H9 (cell line): ENCODE measurements at regions not wholly inside any gene's neighbourhood (a gene's known extent, or its start where the extent isn't known, plus 50 kb on each side); places are given as distances from the start of the nearest gene placed in this dataset.

ENCODE experiments used
- DNase-seq: peaks from one replicate; pipeline ENCODE4 v3.0.0-alpha.2; 2017
- H2AFZ ChIP-seq: one replicate; pipeline ENCODE4 v1.6.1; 2013; ENCODE audit warnings: mild to moderate bottlenecking, low read length, control low read depth, moderate library complexity
- H2AK5ac ChIP-seq: 2 replicates; pipeline ENCODE4 v1.6.1; 2013; ENCODE audit warnings: low read length, control low read depth, mixed read lengths; ENCODE audit not compliant: insufficient read length
- H2BK120ac ChIP-seq: one replicate; pipeline ENCODE4 v1.6.1; 2013; ENCODE audit warnings: low read depth, mild to moderate bottlenecking, low read length, control low read depth, inconsistent platforms; ENCODE audit not compliant: poor library complexity, severe bottlenecking
- H2BK12ac ChIP-seq: 2 replicates; pipeline ENCODE4 v1.6.1; 2013; ENCODE audit warnings: low read length, control low read depth, mixed read lengths, low read depth; ENCODE audit not compliant: insufficient read length
- H2BK15ac ChIP-seq: 2 replicates; pipeline ENCODE4 v1.6.1; 2013; ENCODE audit warnings: low read depth, low read length, control low read depth
- H2BK20ac ChIP-seq: one replicate; pipeline ENCODE4 v1.6.1; 2013; ENCODE audit warnings: low read depth, mild to moderate bottlenecking, low read length, control low read depth, inconsistent platforms; ENCODE audit not compliant: poor library complexity, severe bottlenecking
- H2BK5ac ChIP-seq: 2 replicates; pipeline ENCODE4 v1.6.1; 2013; ENCODE audit warnings: low read length, control low read depth, mixed read lengths; ENCODE audit not compliant: insufficient read length
- H3K14ac ChIP-seq: 2 replicates; pipeline ENCODE4 v1.6.1; 2013; ENCODE audit warnings: low read length, control low read depth; ENCODE audit not compliant: insufficient read depth
- H3K18ac ChIP-seq: 2 replicates; pipeline ENCODE4 v1.6.1; 2013; ENCODE audit warnings: low read depth, mild to moderate bottlenecking, mixed read lengths, low read length, control low read depth; ENCODE audit not compliant: insufficient read length
- H3K23ac ChIP-seq: 2 replicates; pipeline ENCODE4 v1.6.1; 2013; ENCODE audit warnings: low read length, control low read depth, mixed read lengths, low read depth; ENCODE audit not compliant: insufficient read length
- H3K23me2 ChIP-seq: 2 replicates; pipeline ENCODE4 v1.6.1; 2013; ENCODE audit warnings: low read depth, mild to moderate bottlenecking, mixed read lengths, low read length, control low read depth; ENCODE audit not compliant: insufficient read length, poor library complexity, severe bottlenecking
- H3K27ac ChIP-seq: 2 replicates; pipeline ENCODE4 v1.5.1; 2013; ENCODE audit warnings: low read length, control low read depth, mixed read lengths, low read depth; ENCODE audit not compliant: insufficient read length
- H3K27me3 ChIP-seq: 2 replicates; pipeline ENCODE4 v1.6.1; 2013; ENCODE audit warnings: low read length, control low read depth, inconsistent platforms; ENCODE audit not compliant: insufficient read depth
- H3K4ac ChIP-seq: 2 replicates; pipeline ENCODE4 v1.6.1; 2013; ENCODE audit warnings: low read depth, mild to moderate bottlenecking, control low read depth, inconsistent platforms, low read length, moderate library complexity
- H3K4me1 ChIP-seq: 2 replicates; pipeline ENCODE4 v1.6.1; 2013; ENCODE audit warnings: low read length, control low read depth, inconsistent platforms; ENCODE audit not compliant: insufficient read depth
- H3K4me2 ChIP-seq: 2 replicates; pipeline ENCODE4 v1.6.1; 2013; ENCODE audit warnings: low read length, control low read depth, mixed read lengths; ENCODE audit not compliant: insufficient read length, insufficient read depth
- H3K56ac ChIP-seq: 2 replicates; pipeline ENCODE4 v1.6.1; 2013; ENCODE audit warnings: low read depth, mild to moderate bottlenecking, mixed read lengths, low read length, control low read depth; ENCODE audit not compliant: insufficient read length
- H3K79me1 ChIP-seq: 2 replicates; pipeline ENCODE4 v1.6.1; 2013; ENCODE audit warnings: low read depth, mild to moderate bottlenecking, moderate library complexity, low read length, control low read depth, inconsistent platforms; ENCODE audit not compliant: insufficient read depth, poor library complexity, severe bottlenecking
- H3K79me2 ChIP-seq: 2 replicates; pipeline ENCODE4 v1.6.1; 2013; ENCODE audit warnings: low read length, control low read depth, inconsistent platforms; ENCODE audit not compliant: insufficient read depth
- H3K9ac ChIP-seq: 2 replicates; pipeline ENCODE4 v1.6.1; 2013; ENCODE audit warnings: low read length, control low read depth, mixed read lengths; ENCODE audit not compliant: insufficient read length; ENCODE audit errors: extremely low read depth
- H3K9me3 ChIP-seq: one replicate; pipeline ENCODE4 v1.6.1; 2013; ENCODE audit warnings: low read depth, low read length, inconsistent platforms; ENCODE audit not compliant: control insufficient read depth
- H3T11ph ChIP-seq: one replicate; pipeline ENCODE4 v1.6.1; 2013; ENCODE audit warnings: mild to moderate bottlenecking, low read length, control low read depth, inconsistent platforms
- H4K20me1 ChIP-seq: one replicate; pipeline ENCODE4 v1.6.1; 2013; ENCODE audit not compliant: control insufficient read depth, insufficient read length, insufficient read depth
- H4K5ac ChIP-seq: 2 replicates; pipeline ENCODE4 v1.6.1; 2013; ENCODE audit warnings: low read depth, mild to moderate bottlenecking, mixed read lengths, low read length, control low read depth; ENCODE audit not compliant: insufficient read length
- H4K8ac ChIP-seq: replicated peaks from 2 replicates; pipeline ENCODE4 v1.6.1; 2013; ENCODE audit warnings: low read length, control low read depth, mixed read lengths, low read depth; ENCODE audit not compliant: insufficient read length
- H4K91ac ChIP-seq: 2 replicates; pipeline ENCODE4 v1.6.1; 2013; ENCODE audit warnings: low read depth, mild to moderate bottlenecking, moderate library complexity, mixed read lengths, low read length, control low read depth; ENCODE audit not compliant: insufficient read length
- H3K27ac Mint-ChIP-seq, 3 experiments: 2 replicates in 2 of 3; 3 replicates in 1 of 3; pipeline ENCODE4 v1.8.0; 2020 to 2021; ENCODE audit warnings: mixed read lengths in 3 of 3, mild to moderate bottlenecking in 1 of 3, moderate library complexity in 1 of 3
- H3K27me3 Mint-ChIP-seq: 2 replicates; pipeline ENCODE4 v1.8.0; 2021; ENCODE audit warnings: low read depth, mild to moderate bottlenecking, moderate library complexity, mixed read lengths
- H3K36me3 Mint-ChIP-seq, 3 experiments: 2 replicates in 2 of 3; 3 replicates in 1 of 3; pipeline ENCODE4 v1.8.0; 2020 to 2021; ENCODE audit warnings: low read depth in 3 of 3, mixed read lengths in 3 of 3; ENCODE audit not compliant: insufficient read depth in 1 of 3
- H3K4me1 Mint-ChIP-seq, 2 experiments: 2 replicates each; pipeline ENCODE4 v1.8.0; 2020; ENCODE audit warnings: mixed read lengths in 2 of 2
- H3K4me3 Mint-ChIP-seq, 2 experiments: 2 replicates in 1 of 2; 3 replicates in 1 of 2; pipeline ENCODE4 v1.8.0; 2020 to 2021; ENCODE audit warnings: mild to moderate bottlenecking in 2 of 2, mixed read lengths in 2 of 2, moderate library complexity in 1 of 2
- H3K9me3 Mint-ChIP-seq, 2 experiments: 2 replicates in 1 of 2; 3 replicates in 1 of 2; pipeline ENCODE4 v1.8.0; 2020; ENCODE audit warnings: mild to moderate bottlenecking in 2 of 2, mixed read lengths in 2 of 2, moderate library complexity in 1 of 2
- WGBS: extraction: QIAGEN DNeasy Blood & Tissue Kit; methylation state at CpG from one replicate; pipeline ENCODE4 v1.1.7; 2013; ENCODE audit warnings: missing lambda C conversion rate, low lambda C conversion rate, mixed read lengths; ENCODE audit not compliant: insufficient read length; ENCODE audit errors: extremely low coverage; 5-methylcytosine and 5-hydroxymethylcytosine counted together
- TF ChIP-seq, protein P1 (sequence below): fragments of 200-600 bp; sonication (generic); conservative IDR thresholded peaks from 3 replicates; pipeline ENCODE4 v1.8.0; 2021; ENCODE audit warnings: antibody characterized with exemption, mild to moderate bottlenecking

DNA sequence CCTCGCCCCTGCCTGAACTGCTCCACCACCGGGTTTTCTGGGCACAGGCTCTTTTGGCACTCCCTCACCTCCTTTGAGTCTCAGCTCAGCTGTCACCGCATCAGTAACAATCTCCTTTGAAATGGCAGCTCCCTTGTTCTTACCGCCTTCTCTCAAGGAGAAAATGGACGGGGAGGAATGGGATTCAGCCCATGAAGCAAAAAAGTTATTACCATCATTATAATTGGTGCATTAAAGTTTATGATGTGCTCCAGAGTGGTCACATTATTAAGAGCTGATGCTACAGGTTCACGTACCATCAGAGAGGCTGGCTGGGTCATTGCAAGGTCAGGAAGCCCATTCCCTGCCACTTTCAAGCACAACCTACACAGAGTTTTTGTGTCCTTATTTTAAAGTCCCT is 344.7 kb downstream of the AGTPBP1 start:
- Histone ChIP-seq H3K79me1 (no peaks in the 10 kb centered on the region), H3K27ac (no peak overlapping the region), H3K4me2 (no peak overlapping the region), H2BK15ac (no peak overlapping the region), H4K91ac (no peak overlapping the region), H4K5ac (no peak overlapping the region), H3K9me3 (no peaks in the 10 kb centered on the region), H3K27me3 (no peaks in the 10 kb centered on the region), H2BK20ac (no peak overlapping the region), H2BK120ac (no peak overlapping the region), H3K23me2 (no peaks in the 10 kb centered on the region), H3K4ac (no peak overlapping the region), H3K23ac (no peak overlapping the region), H3T11ph (no peak overlapping the region), H3K56ac (no peak overlapping the region), H4K20me1 (no peaks in the 10 kb centered on the region), H2AFZ (no peak overlapping the region), H4K8ac (no peak overlapping the region), H3K14ac (no peak overlapping the region), H3K4me1 (no peaks in the 10 kb centered on the region), H2BK12ac (no peak overlapping the region), H3K79me2 (no peaks in the 10 kb centered on the region), H2AK5ac (no peak overlapping the region), H2BK5ac (no peak overlapping the region), H3K18ac (no peak overlapping the region), H3K9ac (no peak overlapping the region)
- Mint-ChIP-seq H3K4me3 (no peak overlapping the region), H3K4me1 (peaks cover 5 to 7% of the 10 kb centered on the region in 2 experiments; a peak in 3 of 4 replicates), H3K27ac (no peak overlapping the region), H3K36me3 (no peaks in the 10 kb centered on the region), H3K9me3 (no peaks in the 10 kb centered on the region), H3K27me3 (no peaks in the 10 kb centered on the region)
- DNase-seq, result no peak
- TF ChIP-seq, protein P1, sequence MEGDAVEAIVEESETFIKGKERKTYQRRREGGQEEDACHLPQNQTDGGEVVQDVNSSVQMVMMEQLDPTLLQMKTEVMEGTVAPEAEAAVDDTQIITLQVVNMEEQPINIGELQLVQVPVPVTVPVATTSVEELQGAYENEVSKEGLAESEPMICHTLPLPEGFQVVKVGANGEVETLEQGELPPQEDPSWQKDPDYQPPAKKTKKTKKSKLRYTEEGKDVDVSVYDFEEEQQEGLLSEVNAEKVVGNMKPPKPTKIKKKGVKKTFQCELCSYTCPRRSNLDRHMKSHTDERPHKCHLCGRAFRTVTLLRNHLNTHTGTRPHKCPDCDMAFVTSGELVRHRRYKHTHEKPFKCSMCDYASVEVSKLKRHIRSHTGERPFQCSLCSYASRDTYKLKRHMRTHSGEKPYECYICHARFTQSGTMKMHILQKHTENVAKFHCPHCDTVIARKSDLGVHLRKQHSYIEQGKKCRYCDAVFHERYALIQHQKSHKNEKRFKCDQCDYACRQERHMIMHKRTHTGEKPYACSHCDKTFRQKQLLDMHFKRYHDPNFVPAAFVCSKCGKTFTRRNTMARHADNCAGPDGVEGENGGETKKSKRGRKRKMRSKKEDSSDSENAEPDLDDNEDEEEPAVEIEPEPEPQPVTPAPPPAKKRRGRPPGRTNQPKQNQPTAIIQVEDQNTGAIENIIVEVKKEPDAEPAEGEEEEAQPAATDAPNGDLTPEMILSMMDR, result no peak
- WGBS, result no CpG with 5 or more reads among the region's 6 CpGs
